ENCODE measurements at regions not wholly inside any gene's neighbourhood (a gene's known extent, or its start where the extent isn't known, plus 50 kb on each side); places are given as distances from the start of the nearest gene placed in this dataset.

DNA sequence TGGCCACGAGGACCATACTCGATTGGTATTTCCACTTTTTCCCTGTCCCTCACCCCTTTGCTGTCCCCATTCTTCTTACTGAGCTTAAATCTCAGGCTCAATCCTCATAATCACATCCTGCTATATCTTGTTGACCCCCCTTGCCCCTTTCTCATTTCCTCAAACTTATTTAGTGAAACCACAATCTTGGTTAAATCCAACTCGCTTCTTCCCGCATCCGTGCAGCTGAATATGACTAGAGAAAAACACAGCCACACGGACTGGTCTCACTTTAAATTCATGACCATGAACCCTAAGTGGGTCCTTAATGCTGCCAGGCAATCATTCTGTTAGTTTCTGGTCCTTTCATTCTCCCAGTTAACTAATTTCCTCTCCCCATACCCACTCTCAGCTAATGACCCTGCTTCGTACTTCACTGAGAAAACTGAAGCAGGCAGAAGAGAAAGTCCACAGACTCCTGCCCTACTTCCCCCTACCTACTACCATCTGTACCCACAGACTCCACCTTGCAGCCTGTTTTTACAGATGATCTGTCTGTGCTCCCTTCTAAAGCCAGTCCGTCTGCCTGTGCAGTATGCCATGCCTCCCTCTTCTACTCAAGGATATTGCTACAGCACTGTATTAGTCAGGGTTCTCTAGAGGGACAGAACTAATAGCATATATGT lies 96.8 kb upstream of the LMO4 start:
- H3K4me3 Mint-ChIP-seq (ENCODE audit: unreplicated experiment): no peak overlapping the region
- no peak overlapping the region for H3K27ac Mint-ChIP-seq (ENCODE audit: unreplicated experiment)
- no peaks in the 10 kb centered on the region for H3K36me3 Mint-ChIP-seq (ENCODE audit: insufficient read depth, unreplicated experiment)
- no peaks in the 10 kb centered on the region for H3K9me3 ChIP-seq
- H3K4me1 Mint-ChIP-seq (ENCODE audit: low read depth, unreplicated experiment): no peaks in the 10 kb centered on the region
- H3K27me3 ChIP-seq (replicated peaks; ENCODE audit: control insufficient read depth, insufficient read depth, low read length): no peaks in the 10 kb centered on the region
- ChIA-PET CTCF (interaction anchor here (0.6 kb wide), 1 partner anchor 49 kb away, joined by 3 read pairs; no protein-coding TSS in a partner anchor), POLR2A (no interaction called here)
- TF ChIP-seq, protein P1, sequence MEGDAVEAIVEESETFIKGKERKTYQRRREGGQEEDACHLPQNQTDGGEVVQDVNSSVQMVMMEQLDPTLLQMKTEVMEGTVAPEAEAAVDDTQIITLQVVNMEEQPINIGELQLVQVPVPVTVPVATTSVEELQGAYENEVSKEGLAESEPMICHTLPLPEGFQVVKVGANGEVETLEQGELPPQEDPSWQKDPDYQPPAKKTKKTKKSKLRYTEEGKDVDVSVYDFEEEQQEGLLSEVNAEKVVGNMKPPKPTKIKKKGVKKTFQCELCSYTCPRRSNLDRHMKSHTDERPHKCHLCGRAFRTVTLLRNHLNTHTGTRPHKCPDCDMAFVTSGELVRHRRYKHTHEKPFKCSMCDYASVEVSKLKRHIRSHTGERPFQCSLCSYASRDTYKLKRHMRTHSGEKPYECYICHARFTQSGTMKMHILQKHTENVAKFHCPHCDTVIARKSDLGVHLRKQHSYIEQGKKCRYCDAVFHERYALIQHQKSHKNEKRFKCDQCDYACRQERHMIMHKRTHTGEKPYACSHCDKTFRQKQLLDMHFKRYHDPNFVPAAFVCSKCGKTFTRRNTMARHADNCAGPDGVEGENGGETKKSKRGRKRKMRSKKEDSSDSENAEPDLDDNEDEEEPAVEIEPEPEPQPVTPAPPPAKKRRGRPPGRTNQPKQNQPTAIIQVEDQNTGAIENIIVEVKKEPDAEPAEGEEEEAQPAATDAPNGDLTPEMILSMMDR (IDR thresholded peaks at IDR 0.05; ENCODE audit: insufficient read depth in 1 of 2, low read depth in 1 of 2, low read length in 1 of 2, severe bottlenecking in 1 of 2, unreplicated experiment in 1 of 2): no peak
- H3K9me3 Mint-ChIP-seq (ENCODE audit: unreplicated experiment): no peaks in the 10 kb centered on the region
- no peaks in the 10 kb centered on the region for H3K36me3 ChIP-seq (ENCODE audit: control insufficient read depth, insufficient read depth, low read length)
- H3K4me3 ChIP-seq (ENCODE audit: low read depth, low read length): no peak overlapping the region
- no TSS peak for BruUV-seq (replicated peaks)
- intact Hi-C loops (cut with micrococcal nuclease; ENCODE audit: unreplicated experiment): no loop called here
- H3K27me3 Mint-ChIP-seq (ENCODE audit: insufficient read depth, unreplicated experiment): no peaks in the 10 kb centered on the region
- DNase-seq: no peak
- H3K4me1 ChIP-seq: no peaks in the 10 kb centered on the region

DNA sequence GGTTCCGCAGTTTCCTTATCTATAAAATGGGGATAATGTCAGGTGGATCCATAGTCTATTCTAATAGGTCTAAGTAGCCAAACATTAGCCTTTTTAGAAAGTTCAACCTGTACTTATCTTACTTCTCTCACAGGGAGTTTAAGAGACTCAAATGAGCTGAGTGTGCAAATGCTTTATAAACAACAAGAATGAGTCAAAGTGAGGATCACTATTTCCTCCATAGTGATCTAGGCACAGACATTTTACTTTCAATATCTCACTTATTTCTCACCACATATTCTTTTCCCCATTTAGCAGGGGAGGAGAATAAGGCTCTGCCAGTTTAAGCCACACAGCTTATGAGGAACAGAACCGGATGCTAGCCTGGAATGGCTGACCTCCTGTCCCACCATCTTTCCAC lies 92.1 kb upstream of the LMO4 start:
- no peaks in the 10 kb centered on the region for H3K36me3 Mint-ChIP-seq (ENCODE audit: insufficient read depth, unreplicated experiment)

DNA sequence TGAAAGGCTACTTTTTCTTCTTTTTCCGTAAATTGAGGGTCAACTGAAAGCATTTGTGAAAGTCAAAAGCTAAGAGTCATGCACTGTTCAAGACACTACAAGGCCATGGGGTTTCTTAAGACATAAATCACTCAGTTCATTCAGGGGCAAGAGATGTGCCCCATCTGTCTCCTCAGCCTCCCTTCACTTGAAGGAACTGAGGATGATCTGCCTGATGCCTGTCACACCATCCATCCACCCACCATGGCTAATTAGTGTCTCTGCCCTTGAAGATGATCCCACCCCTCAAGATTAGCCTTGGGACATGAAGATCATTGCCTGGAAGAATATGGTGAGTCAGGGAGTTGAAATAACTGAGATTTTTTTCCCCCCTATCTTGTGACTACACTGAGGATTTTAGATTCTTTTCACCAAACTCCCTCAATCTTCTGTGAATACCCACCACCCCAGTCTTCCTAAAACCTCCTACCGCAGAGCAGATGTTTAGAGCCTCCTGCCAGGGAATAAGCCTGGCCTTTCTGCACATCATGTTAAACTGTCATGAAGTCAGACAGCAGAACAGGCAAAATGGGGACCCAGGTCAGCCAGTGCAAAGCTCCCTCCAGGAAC lies 88.6 kb upstream of the LMO4 start:
- TF ChIP-seq, protein P1 (IDR thresholded peaks at IDR 0.05; ENCODE audit: insufficient read depth in 1 of 2, low read depth in 1 of 2, low read length in 1 of 2, severe bottlenecking in 1 of 2, unreplicated experiment in 1 of 2): no peak
- Mint-ChIP-seq H3K27ac (ENCODE audit: unreplicated experiment) (no peak overlapping the region), H3K27me3 (ENCODE audit: insufficient read depth, unreplicated experiment) (peaks cover 6% of the 10 kb centered on the region), H3K4me1 (ENCODE audit: low read depth, unreplicated experiment) (no peaks in the 10 kb centered on the region), H3K9me3 (ENCODE audit: unreplicated experiment) (no peaks in the 10 kb centered on the region), H3K36me3 (ENCODE audit: insufficient read depth, unreplicated experiment) (no peaks in the 10 kb centered on the region), H3K4me3 (ENCODE audit: unreplicated experiment) (no peak overlapping the region)
- no TSS peak for BruUV-seq (replicated peaks)
- CTCF ChIA-PET: no interaction called here
- intact Hi-C loops (cut with micrococcal nuclease; ENCODE audit: unreplicated experiment): no loop called here
- DNase-seq: no peak
- POLR2A ChIA-PET: no interaction called here
- Histone ChIP-seq H3K36me3 (ENCODE audit: control insufficient read depth, insufficient read depth, low read length) (no peaks in the 10 kb centered on the region), H3K4me1 (no peaks in the 10 kb centered on the region), H3K27me3 (replicated peaks; ENCODE audit: control insufficient read depth, insufficient read depth, low read length) (no peaks in the 10 kb centered on the region), H3K4me3 (ENCODE audit: low read depth, low read length) (no peak overlapping the region), H3K9me3 (no peaks in the 10 kb centered on the region)

More for the DNA sequence above, 92.1 kb upstream of the LMO4 start:
- DNase-seq: no peak
- Mint-ChIP-seq H3K4me1 (ENCODE audit: low read depth, unreplicated experiment) (no peaks in the 10 kb centered on the region), H3K27ac (ENCODE audit: unreplicated experiment) (no peak overlapping the region), H3K27me3 (ENCODE audit: insufficient read depth, unreplicated experiment) (peaks cover 6% of the 10 kb centered on the region), H3K4me3 (ENCODE audit: unreplicated experiment) (no peak overlapping the region), H3K9me3 (ENCODE audit: unreplicated experiment) (no peaks in the 10 kb centered on the region)
- no TSS peak for BruUV-seq (replicated peaks)
- ChIA-PET CTCF (no interaction called here), POLR2A (no interaction called here)
- intact Hi-C loops (cut with micrococcal nuclease; ENCODE audit: unreplicated experiment): no loop called here
- TF ChIP-seq, protein P1 (IDR thresholded peaks at IDR 0.05; ENCODE audit: insufficient read depth in 1 of 2, low read depth in 1 of 2, low read length in 1 of 2, severe bottlenecking in 1 of 2, unreplicated experiment in 1 of 2): no peak
- H3K4me3 ChIP-seq (ENCODE audit: low read depth, low read length): no peak overlapping the region
- H3K36me3 ChIP-seq (ENCODE audit: control insufficient read depth, insufficient read depth, low read length): no peaks in the 10 kb centered on the region
- no peaks in the 10 kb centered on the region for H3K27me3 ChIP-seq (replicated peaks; ENCODE audit: control insufficient read depth, insufficient read depth, low read length)
- H3K4me1 ChIP-seq: no peaks in the 10 kb centered on the region
- no peaks in the 10 kb centered on the region for H3K9me3 ChIP-seq

Measured in Caco-2 (cell line).